HCT116 (cell line): ENCODE measurements at regions not wholly inside any gene's neighbourhood (a gene's known extent, or its start where the extent isn't known, plus 50 kb on each side); places are given as distances from the start of the nearest gene placed in this dataset.

ENCODE experiments used
- ATAC-seq: fragments of 200-7000 bp; cut with Tn5 transposase; 2 replicates; pipeline ENCODE4 v1.9.1; 2020; ENCODE audit warnings: mild to moderate bottlenecking, moderate library complexity
- BruUV-seq: library from RNA; stranded (reverse); fragments of 400-500 nt; replicated peaks from 2 replicates; lab custom pipeline; 2021; lab: Mats Ljungman, UMichigan
- CTCF ChIA-PET: fragments of 300-600 bp; sonication (Branson Sonifier 250); formaldehyde crosslinking; loops from one replicate; lab custom pipeline; 2021; ENCODE audit warnings: antibody characterized with exemption; lab: Charles Lee
- POLR2A ChIA-PET: fragments of 300-600, 350-600 bp; sonication (Branson Sonifier 250); formaldehyde crosslinking; loops from one replicate; lab custom pipeline; 2021; ENCODE audit warnings: antibody characterized with exemption; lab: Charles Lee
- RAD21 ChIA-PET, 2 experiments: fragments of 300-600 bp; sonication (Branson Sonifier 250); formaldehyde crosslinking; loops; one replicate each; lab custom pipeline; 2023; ENCODE audit warnings: low total read pairs in 2 of 2; ENCODE audit not compliant: uncharacterized antibody in 2 of 2, unreplicated experiment in 2 of 2, low non-redundant PET in 1 of 2; lab: Charles Lee
- DNase-seq: peaks from one replicate; pipeline ENCODE4 v3.0.0-alpha.2; 2010; ENCODE audit warnings: low read depth, low spot score
- H2AFZ ChIP-seq: fragments of 200-600 bp; shearing (Covaris generic), sonication (generic); 2 replicates; pipeline ENCODE4 v1.6.1; 2017; ENCODE audit warnings: low read depth, mixed run types, mixed read lengths, antibody characterized with exemption, low read length; ENCODE audit not compliant: poor library complexity, severe bottlenecking
- H3K27ac ChIP-seq: 2 replicates; pipeline ENCODE4 v1.5.1; 2012; ENCODE audit warnings: low read depth, low read length
- H3K27me3 ChIP-seq: fragments of 200-600 bp; sonication (generic); 2 replicates; pipeline ENCODE4 v1.6.1; 2016; ENCODE audit warnings: mixed run types, low read length, mixed read lengths; ENCODE audit not compliant: insufficient read depth
- H3K36me3 ChIP-seq, 2 experiments: fragments of 200-500 bp in 1 of 2; fragments of 200-600 bp in 1 of 2; sonication (Bioruptor generic) in 1 of 2; sonication (generic) in 1 of 2; 2 replicates each; pipeline versions ENCODE4 v1.5.1 to v1.6.1; 2014 to 2016; ENCODE audit warnings: low read length in 2 of 2, inconsistent platforms in 1 of 2, mixed read lengths in 1 of 2, mixed run types in 1 of 2; ENCODE audit not compliant: insufficient read depth in 2 of 2, control insufficient read depth in 1 of 2
- H3K4me1 ChIP-seq, 2 experiments: fragments of 200-600 bp in 1 of 2; sonication (generic) in 1 of 2; 2 replicates each; pipeline versions ENCODE4 v1.5.1 to v1.6.1; 2012 to 2017; ENCODE audit warnings: low read length in 2 of 2, inconsistent platforms in 1 of 2, mild to moderate bottlenecking in 1 of 2, mixed read lengths in 1 of 2, mixed run types in 1 of 2, moderate library complexity in 1 of 2; ENCODE audit not compliant: insufficient read depth in 2 of 2, control insufficient read depth in 1 of 2
- H3K4me2 ChIP-seq: fragments of 200-600 bp; sonication (generic); 2 replicates; pipeline ENCODE4 v1.6.1; 2017; ENCODE audit warnings: mixed run types, low read length, mixed read lengths
- H3K4me3 ChIP-seq, 2 experiments: fragments of 200-600 bp in 1 of 2; sonication (generic) in 1 of 2; replicated peaks in 1 of 2; 2 replicates each; pipeline ENCODE4 v1.5.1; 2011 to 2016; ENCODE audit warnings: low read length in 2 of 2, control low read depth in 1 of 2, low read depth in 1 of 2, mild to moderate bottlenecking in 1 of 2, mixed read lengths in 1 of 2, mixed run types in 1 of 2
- H3K79me2 ChIP-seq: fragments of 200-600 bp; sonication (generic); 2 replicates; pipeline ENCODE4 v1.6.1; 2017; ENCODE audit warnings: mild to moderate bottlenecking, mixed run types, low read length, moderate library complexity, mixed read lengths; ENCODE audit not compliant: insufficient read depth
- H3K9ac ChIP-seq: fragments of 200-600 bp; sonication (generic); 2 replicates; pipeline ENCODE4 v1.6.1; 2016; ENCODE audit warnings: low read length, mixed read lengths
- H3K9me2 ChIP-seq: fragments of 200-600 bp; sonication (generic), shearing (Covaris generic); 2 replicates; pipeline ENCODE4 v1.6.1; 2017; ENCODE audit warnings: mixed run types, mild to moderate bottlenecking, moderate library complexity; ENCODE audit not compliant: insufficient read depth
- H3K9me3 ChIP-seq, 2 experiments: fragments of 200-500 bp in 1 of 2; fragments of 200-600 bp in 1 of 2; sonication (Bioruptor generic) in 1 of 2; sonication (generic) in 1 of 2; 2 replicates each; pipeline ENCODE4 v1.6.1; 2014 to 2017; ENCODE audit warnings: low read length in 2 of 2, mixed read lengths in 2 of 2, inconsistent platforms in 1 of 2, low read depth in 1 of 2, mild to moderate bottlenecking in 1 of 2, mixed run types in 1 of 2, moderate library complexity in 1 of 2; ENCODE audit not compliant: control insufficient read depth in 1 of 2, insufficient read depth in 1 of 2
- H4K20me1 ChIP-seq: fragments of 200-600 bp; sonication (generic), shearing (Covaris generic); 2 replicates; pipeline ENCODE4 v1.6.1; 2017; ENCODE audit warnings: mixed run types, mild to moderate bottlenecking, moderate library complexity; ENCODE audit not compliant: insufficient read depth
- CBX3 ChIP-seq: IDR thresholded peaks from 2 replicates; pipeline ENCODE4 v1.6.1; 2012; ENCODE audit warnings: low read depth
- CEBPB ChIP-seq: IDR thresholded peaks from 2 replicates; pipeline ENCODE4 v1.6.1; 2012; ENCODE audit warnings: low read depth
- CTCF ChIP-seq, 3 experiments: fragments of 200-600 bp in 1 of 3; sonication (generic) in 1 of 3; IDR thresholded peaks in 2 of 3; conservative IDR thresholded peaks in 1 of 3; 2 replicates each; pipeline ENCODE4 v1.5.1; 2012 to 2017; ENCODE audit warnings: low read depth in 2 of 3, low read length in 2 of 3, antibody characterized with exemption in 1 of 3, borderline replicate concordance in 1 of 3, control low read depth in 1 of 3, mild to moderate bottlenecking in 1 of 3, mixed read lengths in 1 of 3, mixed run types in 1 of 3, moderate library complexity in 1 of 3; ENCODE audit not compliant: insufficient read depth in 1 of 3
- EGR1 ChIP-seq: IDR thresholded peaks from 2 replicates; pipeline ENCODE4 v1.6.1; 2012; ENCODE audit warnings: low read depth
- ELF1 ChIP-seq: IDR thresholded peaks from 2 replicates; pipeline ENCODE4 v1.6.1; 2012; ENCODE audit warnings: low read depth, borderline replicate concordance
- EZH2 ChIP-seq: fragments of 200-600 bp; sonication (generic); IDR thresholded peaks from 2 replicates; pipeline ENCODE4 v1.6.1; 2017; ENCODE audit warnings: antibody characterized with exemption, mixed run types
- EZH2phosphoT487 ChIP-seq: fragments of 200-600 bp; IDR thresholded peaks from 2 replicates; pipeline ENCODE4 v1.6.1; 2018; ENCODE audit warnings: antibody characterized with exemption, borderline replicate concordance
- FOSL1 ChIP-seq: IDR thresholded peaks from 2 replicates; pipeline ENCODE4 v1.6.1; 2012; ENCODE audit warnings: low read depth
- MAX ChIP-seq: IDR thresholded peaks from 2 replicates; pipeline ENCODE4 v1.6.1; 2012
- POLR2AphosphoS5 ChIP-seq: IDR thresholded peaks from 2 replicates; pipeline ENCODE4 v1.6.1; 2011; ENCODE audit warnings: mild to moderate bottlenecking, low read depth, low read length, moderate library complexity
- RAD21 ChIP-seq: IDR thresholded peaks from 2 replicates; pipeline ENCODE4 v1.6.1; 2012; ENCODE audit warnings: low read depth, mild to moderate bottlenecking
- REST ChIP-seq: IDR thresholded peaks from 2 replicates; pipeline ENCODE4 v1.6.1; 2012; ENCODE audit warnings: low read depth
- SIN3A ChIP-seq: IDR thresholded peaks from 2 replicates; pipeline ENCODE4 v1.6.1; 2012; ENCODE audit warnings: low read depth
- SP1 ChIP-seq: IDR thresholded peaks from 2 replicates; pipeline ENCODE4 v1.6.1; 2012; ENCODE audit warnings: low read depth
- SRF ChIP-seq: IDR thresholded peaks from 2 replicates; pipeline ENCODE4 v1.6.1; 2012; ENCODE audit warnings: low read depth
- YY1 ChIP-seq: IDR thresholded peaks from 2 replicates; pipeline ENCODE4 v1.6.1; 2011; ENCODE audit warnings: low read length, low read depth, moderate library complexity, mild to moderate bottlenecking; ENCODE audit not compliant: insufficient replicate concordance; ENCODE audit errors: extremely low read depth
- ZBTB33 ChIP-seq: IDR thresholded peaks from 2 replicates; pipeline ENCODE4 v1.6.1; 2011; ENCODE audit warnings: mild to moderate bottlenecking, low read length, moderate library complexity; ENCODE audit not compliant: insufficient replicate concordance; ENCODE audit errors: extremely low read depth
- ZFX ChIP-seq: fragments of 450-650 bp; IDR thresholded peaks from 2 replicates; pipeline ENCODE4 v1.6.1; 2017
- ZNF274 ChIP-seq: fragments of 200-500 bp; sonication (Bioruptor generic); IDR thresholded peaks from 2 replicates; pipeline ENCODE4 v1.6.1; 2014; ENCODE audit warnings: mild to moderate bottlenecking, low read depth, low read length, inconsistent platforms
- intact Hi-C: fragments of 100-400 bp; cut with micrococcal nuclease; formaldehyde crosslinking; loops from 2 replicates; pipeline ENCODE4 v1.10.0; 2022

GRCh38 chr18:75926811-75927210 lies 499.3 kb upstream of the SMIM21 start:
- CTCF ChIA-PET: no interaction called here
- TF ChIP-seq SIN3A (no peak), CBX3 (no peak), EZH2 (no peak), ZBTB33 (no peak), SRF (no peak), ZNF274 (no peak), ELF1 (no peak), ZFX (no peak), RAD21 (no peak), EZH2phosphoT487 (no peak), CEBPB (no peak), YY1 (no peak), CTCF (IDR thresholded peaks at IDR 0.05 in 2 of 3, conservative IDR thresholded peaks at IDR 0.05 in 1 of 3; ENCODE audit: borderline replicate concordance in 1 of 3, insufficient read depth in 1 of 3, low read depth in 2 of 3, low read length in 2 of 3) (no peak), EGR1 (no peak), MAX (no peak), FOSL1 (no peak), REST (no peak), SP1 (no peak), POLR2AphosphoS5 (no peak)
- Histone ChIP-seq H3K9me3 (no peaks in the 10 kb centered on the region), H3K4me1 (peaks cover 0 to 10% of the 10 kb centered on the region in 2 experiments; a peak in 1 of 4 replicates), H3K9ac (no peak overlapping the region), H4K20me1 (no peaks in the 10 kb centered on the region), H3K4me2 (no peak overlapping the region), H3K4me3 (no peak overlapping the region), H3K79me2 (no peaks in the 10 kb centered on the region), H2AFZ (no peak overlapping the region), H3K36me3 (no peaks in the 10 kb centered on the region), H3K27me3 (no peaks in the 10 kb centered on the region), H3K27ac (no peak overlapping the region), H3K9me2 (no peaks in the 10 kb centered on the region)
- BruUV-seq: no TSS peak
- DNase-seq (no peak), ATAC-seq (no peak)
- POLR2A ChIA-PET: no interaction called here
- intact Hi-C loops: no loop called here
- RAD21 ChIA-PET: no interaction called here
